M059J (cell line): ENCODE measurements at regions not wholly inside any gene's neighbourhood (a gene's known extent, or its start where the extent isn't known, plus 50 kb on each side); places are given as distances from the start of the nearest gene placed in this dataset.
"Not testable (repeated sequence)": the region's sequence is repeated elsewhere in the genome, so short reads cannot be mapped to it uniquely, and the experiment has no call there.

Experiments used
- DNase-seq: peaks from one replicate; pipeline ENCODE4 v3.0.0-alpha.2; 2012; ENCODE audit warnings: low read depth

- DNase-seq: not testable (repeated sequence)
Observed at GRCh38 chr6:71007298-71007697, 50.4 kb upstream of the B3GAT2 start.

DNA sequence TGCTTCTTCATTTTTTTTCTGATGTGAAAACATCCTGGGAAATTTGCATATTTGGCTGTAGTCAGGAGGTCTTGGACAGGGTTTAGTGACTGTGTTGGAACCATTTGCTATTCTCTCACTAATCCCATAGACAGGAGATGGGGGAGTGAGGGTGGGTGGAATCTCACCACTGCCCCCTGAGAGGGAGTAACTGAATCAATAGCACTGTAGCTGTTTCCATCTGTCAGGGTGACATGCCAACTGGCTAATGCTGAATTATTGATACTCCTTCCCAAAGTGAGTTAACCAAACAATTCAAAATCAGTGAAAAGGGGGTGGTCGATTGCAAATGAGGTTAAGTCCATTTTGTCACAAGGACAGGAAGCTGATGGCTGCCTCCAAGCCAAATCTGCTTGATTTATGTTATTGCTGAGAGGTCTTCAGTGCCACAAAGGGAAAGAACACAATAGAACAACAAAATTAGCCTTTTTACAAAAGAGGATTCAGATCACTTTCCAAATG lies 55.1 kb upstream of the B3GAT2 start:
- DNase-seq: no peak

DNA sequence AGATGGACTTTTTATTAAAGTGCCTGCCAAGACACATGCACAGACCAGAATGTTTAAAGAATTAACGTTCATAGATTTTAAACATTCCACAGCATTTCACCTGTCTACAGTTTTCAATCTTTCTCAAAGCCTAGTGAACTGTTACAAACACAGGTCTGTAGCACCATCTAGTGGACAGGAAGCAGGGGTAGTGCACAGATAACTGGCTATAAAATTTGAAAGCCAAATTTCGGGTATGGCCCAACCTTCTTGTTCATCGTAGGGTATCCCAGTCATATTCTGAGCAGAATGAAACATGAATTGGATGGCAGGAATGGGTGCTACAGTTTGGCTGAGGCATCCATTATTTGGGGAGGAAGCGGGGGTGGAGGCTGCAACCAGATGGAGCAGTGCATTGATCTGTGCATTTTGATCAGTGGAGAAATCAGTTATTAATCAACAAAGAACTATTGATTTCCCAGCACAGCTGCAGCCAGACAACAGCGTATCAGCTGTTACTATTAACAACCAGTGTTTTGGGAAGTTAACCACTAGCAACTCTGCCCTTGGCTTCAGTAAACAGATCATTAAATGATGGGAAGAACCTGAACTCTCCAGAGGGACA lies 56.1 kb upstream of the B3GAT2 start:
- peak; percentile 72 for DNase-seq

- DNase-seq: no peak
Observed at GRCh38 chr6:71015392-71015791, 58.5 kb upstream of the B3GAT2 start.

DNA sequence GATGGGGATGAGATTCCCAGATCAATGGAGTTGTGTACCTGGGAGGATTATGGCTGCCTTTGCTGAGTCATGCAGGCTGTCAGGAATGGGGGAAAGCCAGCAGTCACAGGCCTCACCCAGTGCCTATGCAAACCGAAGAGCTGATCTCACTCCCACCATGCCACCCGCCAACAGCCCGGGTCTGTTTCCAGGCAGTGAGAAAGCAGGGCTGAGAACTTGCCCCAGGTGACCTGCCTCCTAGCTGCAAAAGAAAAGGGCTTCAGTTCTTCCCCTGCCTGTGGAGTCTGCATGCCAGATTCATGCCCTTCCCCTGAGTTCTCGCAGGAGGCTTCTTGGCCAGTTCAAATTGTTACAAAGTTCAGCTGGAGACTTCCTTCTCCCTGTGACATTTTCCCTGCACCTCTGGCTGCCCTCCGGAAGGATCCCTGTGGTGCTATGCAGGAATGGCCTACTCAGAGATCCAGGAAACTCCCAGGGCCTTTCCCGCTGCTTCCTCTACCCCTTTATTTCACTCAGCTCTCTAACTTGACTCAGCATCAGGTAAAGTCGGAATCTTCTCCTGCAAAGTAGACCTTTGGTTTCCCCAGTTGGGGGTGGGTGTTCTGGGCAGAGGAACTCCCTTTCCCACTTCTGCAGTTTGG lies 71.5 kb upstream of the B3GAT2 start:
- DNase-seq: no peak

GRCh38 chr6:71028877-71029252 lies 72.0 kb upstream of the B3GAT2 start:
- no peak for DNase-seq

DNA sequence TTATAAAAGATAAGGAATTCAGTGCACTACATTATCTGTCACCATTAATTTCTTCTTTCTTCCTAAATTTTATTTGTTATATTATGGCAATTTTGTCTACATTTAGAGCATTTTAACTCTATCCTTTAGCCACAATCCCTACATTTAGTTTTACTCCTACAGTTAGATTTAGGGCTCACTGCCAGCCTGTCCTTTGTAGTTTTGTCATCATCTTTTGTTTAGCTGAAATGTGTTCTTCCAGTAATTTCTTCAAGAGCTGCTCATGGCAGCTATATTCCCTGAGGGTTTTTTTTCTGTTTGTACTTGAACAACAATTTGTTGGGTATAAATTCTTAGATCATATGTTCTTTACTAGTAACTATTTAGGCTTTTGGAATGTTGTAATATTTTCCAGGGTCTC lies 72.7 kb upstream of the B3GAT2 start:
- peak; percentile 7 for DNase-seq

GRCh38 chr6:71031912-71032311 lies 75.1 kb upstream of the B3GAT2 start:
- DNase-seq: peak; percentile 8

- DNase-seq: no peak
Observed at GRCh38 chr6:71033171-71033570, 76.3 kb upstream of the B3GAT2 start.

GRCh38 chr6:71033890-71034289 lies 77.0 kb upstream of the B3GAT2 start:
- no peak for DNase-seq

GRCh38 chr6:71034563-71035345 lies 77.9 kb upstream of the B3GAT2 start:
- DNase-seq: no peak

GRCh38 chr6:71035871-71036270 lies 79.0 kb upstream of the B3GAT2 start:
- no peak for DNase-seq

GRCh38 chr6:71038711-71039344 lies 82.0 kb upstream of the B3GAT2 start:
- DNase-seq: no peak

DNA sequence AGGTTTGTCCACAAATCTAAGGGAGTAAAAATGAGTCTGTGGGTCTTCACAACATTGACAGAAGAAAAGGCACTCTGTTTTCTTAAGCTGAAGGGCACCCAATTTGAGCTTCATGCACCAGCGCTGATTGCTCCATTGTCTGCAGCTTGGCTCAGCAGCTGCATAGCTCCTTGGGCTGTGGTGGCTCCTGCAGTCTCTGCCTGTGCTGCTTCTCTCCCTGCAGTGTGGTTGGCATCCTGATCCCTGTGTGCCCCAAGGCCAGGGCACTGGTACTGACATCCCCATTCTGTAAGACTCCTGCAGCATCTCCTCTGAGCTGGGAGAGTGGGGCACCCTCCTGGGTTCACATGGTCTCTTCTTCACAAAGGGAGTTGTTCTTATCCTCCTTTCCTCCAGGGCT lies 83.2 kb upstream of the B3GAT2 start:
- no peak for DNase-seq

- DNase-seq: no peak
Observed at GRCh38 chr6:71040841-71041240, 84.0 kb upstream of the B3GAT2 start.

GRCh38 chr6:71043902-71044301 lies 87.0 kb upstream of the B3GAT2 start:
- peak; percentile 30 for DNase-seq

DNA sequence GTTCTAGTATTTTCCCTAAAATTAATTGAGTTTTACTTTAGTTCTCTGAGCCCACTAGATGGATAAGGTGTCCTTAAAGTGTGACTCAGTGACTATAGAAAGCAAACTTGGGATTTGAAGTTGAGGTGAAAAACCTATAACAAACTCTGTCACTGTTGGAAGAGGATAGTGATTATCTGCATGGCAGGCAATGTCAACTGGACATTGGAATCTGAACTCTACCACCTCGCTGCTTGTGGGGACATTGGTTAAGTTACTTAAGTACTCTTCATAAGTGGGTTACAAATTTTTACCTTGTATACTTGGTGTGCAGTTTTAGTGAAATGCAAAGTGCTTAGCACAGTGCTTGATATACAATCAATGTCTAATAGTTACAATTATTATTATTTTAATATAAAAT lies 87.9 kb upstream of the B3GAT2 start:
- no peak for DNase-seq

DNA sequence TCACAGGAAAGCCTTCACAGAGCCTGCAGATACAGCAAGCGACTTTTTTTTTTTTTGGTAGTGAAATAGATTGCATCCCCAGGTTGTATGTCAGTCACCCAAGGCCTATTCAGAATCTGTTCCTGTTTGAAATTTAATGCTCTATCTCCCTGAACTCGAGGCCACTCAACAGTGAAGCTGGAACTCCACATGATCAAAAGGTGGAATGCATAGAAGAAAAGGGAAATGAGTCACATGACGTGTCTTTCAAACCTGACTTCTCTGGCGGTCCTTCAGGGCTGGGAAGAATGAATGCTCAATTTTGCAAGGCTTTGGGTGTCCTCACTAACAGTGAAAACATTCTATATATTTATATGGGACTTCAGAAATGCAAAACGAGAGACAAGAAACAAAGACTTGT lies 88.4 kb upstream of the B3GAT2 start:
- DNase-seq: peak; percentile 6

DNA sequence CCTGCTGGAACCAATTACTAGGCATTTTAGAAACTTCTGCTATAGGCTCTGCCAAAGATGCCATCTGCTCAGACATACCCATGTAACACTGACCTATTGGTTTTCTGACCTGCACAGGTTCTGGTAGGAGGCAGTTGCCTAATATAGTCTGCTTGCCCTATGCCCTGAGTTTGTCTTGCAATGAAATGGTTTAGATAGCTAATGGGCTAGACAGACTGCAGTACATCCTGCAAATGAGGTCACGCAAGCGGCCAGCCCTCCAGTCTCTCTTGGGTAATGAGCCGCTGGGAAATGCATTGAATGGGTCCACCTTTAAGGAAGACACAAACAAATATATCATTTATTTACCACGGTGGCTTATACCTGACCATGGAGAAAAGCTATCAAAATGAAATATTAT lies 90.6 kb upstream of the B3GAT2 start:
- DNase-seq: no peak

DNA sequence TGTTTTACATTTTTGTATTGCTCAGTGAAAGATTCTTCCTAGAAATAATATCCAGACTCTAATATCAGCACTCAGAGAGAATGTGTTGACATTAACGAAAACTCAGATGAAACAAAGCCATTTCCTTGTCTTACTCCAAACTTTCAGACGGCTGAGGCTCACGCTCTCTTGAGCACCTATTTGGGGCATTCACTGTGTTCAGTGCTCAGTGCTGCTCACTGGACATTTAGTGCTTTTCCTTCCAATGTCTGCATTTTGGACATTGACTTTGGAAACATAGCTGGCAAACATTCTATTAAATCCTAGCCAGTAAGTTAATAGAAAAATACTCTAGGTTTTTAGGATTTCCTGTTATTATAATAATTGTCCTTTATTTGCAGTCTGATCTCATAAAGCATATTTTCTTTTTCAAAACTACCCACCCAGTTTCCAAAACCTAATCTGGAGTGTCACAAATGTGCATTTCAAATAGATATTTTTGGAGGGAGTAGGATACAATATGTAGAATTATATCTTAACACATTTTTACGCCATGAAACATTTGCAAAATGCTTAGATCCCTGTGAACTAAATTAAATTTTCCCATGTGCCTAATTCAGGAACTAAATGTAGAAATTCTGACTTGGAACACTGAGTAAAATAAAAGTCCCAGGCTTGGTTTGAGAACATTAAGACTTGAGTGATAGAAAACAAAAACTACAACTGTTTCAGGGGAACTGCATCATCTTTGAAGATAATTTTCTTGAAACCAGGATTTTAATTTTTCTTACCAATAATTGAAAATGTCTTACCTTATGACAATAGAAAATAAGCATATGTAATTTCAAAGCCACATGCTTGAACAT lies 91.7 kb upstream of the B3GAT2 start:
- DNase-seq: no peak

DNA sequence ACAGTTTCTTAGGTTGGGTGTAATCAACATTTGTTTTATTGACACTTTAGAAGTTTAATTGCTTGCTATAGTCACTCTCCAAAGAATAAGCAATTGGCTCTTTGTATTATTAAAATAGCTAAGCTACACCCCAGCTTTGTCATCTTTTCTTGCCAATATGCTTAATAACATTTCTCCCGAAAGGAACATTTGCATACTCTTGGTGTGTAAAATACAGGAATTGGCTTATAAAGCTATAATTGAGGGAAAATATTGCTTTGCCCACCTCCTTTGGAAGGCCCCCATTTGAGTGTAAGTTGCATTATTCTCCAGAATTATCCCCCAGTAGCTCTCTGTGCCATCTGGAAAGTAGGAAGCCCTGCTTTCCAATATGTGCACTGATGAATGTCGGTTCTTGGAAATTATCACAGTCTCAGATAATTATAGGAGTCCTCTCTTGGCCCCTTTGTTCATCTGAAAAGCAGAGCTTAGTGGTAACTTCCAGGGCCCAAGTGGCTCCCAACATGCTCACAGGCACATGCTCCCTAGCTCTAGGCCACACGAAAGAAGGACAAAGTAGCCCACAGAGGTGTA lies 92.4 kb upstream of the B3GAT2 start:
- no peak for DNase-seq
